ENCODE measurements at regions not wholly inside any gene's neighbourhood (a gene's known extent, or its start where the extent isn't known, plus 50 kb on each side); places are given as distances from the start of the nearest gene placed in this dataset.

DNA sequence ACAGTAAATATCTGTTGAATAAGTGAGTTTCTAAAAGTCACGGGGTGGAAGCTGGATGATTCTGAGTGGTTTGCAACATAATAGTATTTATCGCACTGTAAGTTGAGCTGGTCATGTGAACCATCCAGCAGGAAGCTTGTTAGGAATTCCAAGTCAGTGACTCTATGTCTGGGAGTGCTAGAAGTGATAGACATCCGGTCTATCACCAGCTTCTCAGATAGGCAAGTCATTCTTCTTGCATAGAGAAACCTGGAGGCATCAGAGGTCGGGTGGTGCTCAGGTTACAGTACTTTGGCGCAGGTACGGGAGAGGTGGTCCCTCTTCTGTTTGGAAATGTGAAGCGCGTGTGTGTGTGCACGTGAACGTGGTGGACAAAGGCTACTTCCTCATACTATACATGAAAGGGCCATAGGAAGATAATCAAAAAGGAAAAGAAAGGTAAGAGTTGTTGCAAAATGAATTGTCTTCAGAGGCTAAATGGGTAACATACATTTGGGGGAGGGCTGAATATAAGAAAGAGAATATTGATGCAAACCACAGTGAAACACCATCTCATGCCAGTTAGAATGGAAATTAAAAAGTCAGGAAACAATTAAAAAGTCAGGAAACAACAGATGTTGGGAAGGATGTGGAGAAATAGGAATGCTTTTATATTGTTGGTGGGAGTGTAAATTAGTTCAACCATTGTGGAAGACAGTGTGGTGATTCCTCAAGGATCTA, 299.3 kb upstream of the ZFP64 start:
- Histone ChIP-seq H3K27ac (ENCODE audit: low read depth, low read length, poor library complexity, severe bottlenecking) (no peak overlapping the region), H3K36me3 (ENCODE audit: insufficient read depth, low read length) (no peaks in the 10 kb centered on the region), H4K20me1 (ENCODE audit: insufficient read depth, low read length) (no peaks in the 10 kb centered on the region), H3K4me2 (ENCODE audit: low read length) (no peak overlapping the region), H2AFZ (ENCODE audit: low read length) (no peak overlapping the region), H3K79me2 (ENCODE audit: insufficient read depth, low read depth, low read length) (no peaks in the 10 kb centered on the region), H3K4me3 (ENCODE audit: low read depth, low read length, poor library complexity, severe bottlenecking) (no peak overlapping the region), H3K4me1 (ENCODE audit: insufficient read depth, low read length, poor library complexity, severe bottlenecking) (no peaks in the 10 kb centered on the region), H3K9me3 (ENCODE audit: low read length) (no peaks in the 10 kb centered on the region), H3K9me2 (ENCODE audit: insufficient read depth, low read length) (no peaks in the 10 kb centered on the region)
- ChIA-PET CTCF (ENCODE audit: unreplicated experiment) (no interaction called here), POLR2A (no interaction called here)
- TF ChIP-seq, protein P1, sequence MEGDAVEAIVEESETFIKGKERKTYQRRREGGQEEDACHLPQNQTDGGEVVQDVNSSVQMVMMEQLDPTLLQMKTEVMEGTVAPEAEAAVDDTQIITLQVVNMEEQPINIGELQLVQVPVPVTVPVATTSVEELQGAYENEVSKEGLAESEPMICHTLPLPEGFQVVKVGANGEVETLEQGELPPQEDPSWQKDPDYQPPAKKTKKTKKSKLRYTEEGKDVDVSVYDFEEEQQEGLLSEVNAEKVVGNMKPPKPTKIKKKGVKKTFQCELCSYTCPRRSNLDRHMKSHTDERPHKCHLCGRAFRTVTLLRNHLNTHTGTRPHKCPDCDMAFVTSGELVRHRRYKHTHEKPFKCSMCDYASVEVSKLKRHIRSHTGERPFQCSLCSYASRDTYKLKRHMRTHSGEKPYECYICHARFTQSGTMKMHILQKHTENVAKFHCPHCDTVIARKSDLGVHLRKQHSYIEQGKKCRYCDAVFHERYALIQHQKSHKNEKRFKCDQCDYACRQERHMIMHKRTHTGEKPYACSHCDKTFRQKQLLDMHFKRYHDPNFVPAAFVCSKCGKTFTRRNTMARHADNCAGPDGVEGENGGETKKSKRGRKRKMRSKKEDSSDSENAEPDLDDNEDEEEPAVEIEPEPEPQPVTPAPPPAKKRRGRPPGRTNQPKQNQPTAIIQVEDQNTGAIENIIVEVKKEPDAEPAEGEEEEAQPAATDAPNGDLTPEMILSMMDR (conservative IDR thresholded peaks at IDR 0.05; ENCODE audit: low read length) = no peak
- TF ChIP-seq EZH2phosphoT487 (IDR thresholded peaks at IDR 0.05; ENCODE audit: borderline replicate concordance, low read depth, low read length) = no peak
- intact Hi-C loops (cut with micrococcal nuclease; ENCODE audit: unreplicated experiment) = no loop called here
- no TSS peak for BruUV-seq (replicated peaks)
- DNase-seq (ENCODE audit: low spot score) = no peak

DNA sequence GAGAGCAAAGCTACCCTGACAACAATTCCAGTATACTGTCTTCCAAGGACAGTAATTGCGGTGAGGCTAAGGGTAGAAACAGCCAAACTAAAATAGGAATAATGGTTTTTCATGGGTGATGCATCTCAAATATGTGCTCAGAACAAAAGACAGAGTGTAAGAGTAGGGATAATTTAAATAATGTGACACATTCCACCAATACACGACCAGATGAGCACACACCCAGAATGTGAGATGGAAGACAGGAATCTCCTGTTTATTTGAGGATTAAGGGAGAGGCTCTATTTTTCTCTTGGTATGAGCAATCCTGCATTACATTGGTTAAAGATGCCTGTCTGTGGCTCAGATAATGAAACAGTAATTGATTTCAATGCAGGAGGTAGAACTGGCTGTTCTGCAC, 292.9 kb upstream of the ZFP64 start:
- no peaks in the 10 kb centered on the region for H3K9me2 ChIP-seq (ENCODE audit: insufficient read depth, low read length)
- TF ChIP-seq EZH2phosphoT487 (IDR thresholded peaks at IDR 0.05; ENCODE audit: borderline replicate concordance, low read depth, low read length) = no peak
- TF ChIP-seq, protein P1 (conservative IDR thresholded peaks at IDR 0.05; ENCODE audit: low read length) = no peak
- no peaks in the 10 kb centered on the region for H3K36me3 ChIP-seq (ENCODE audit: insufficient read depth, low read length)
- H3K4me2 ChIP-seq (ENCODE audit: low read length) = no peak overlapping the region
- intact Hi-C loops (cut with micrococcal nuclease; ENCODE audit: unreplicated experiment) = no loop called here
- H3K4me1 ChIP-seq (ENCODE audit: insufficient read depth, low read length, poor library complexity, severe bottlenecking) = no peaks in the 10 kb centered on the region
- H3K79me2 ChIP-seq (ENCODE audit: insufficient read depth, low read depth, low read length) = no peaks in the 10 kb centered on the region
- DNase-seq (ENCODE audit: low spot score) = no peak
- H4K20me1 ChIP-seq (ENCODE audit: insufficient read depth, low read length) = no peaks in the 10 kb centered on the region
- H2AFZ ChIP-seq (ENCODE audit: low read length) = no peak overlapping the region
- no peak overlapping the region for H3K27ac ChIP-seq (ENCODE audit: low read depth, low read length, poor library complexity, severe bottlenecking)
- H3K9me3 ChIP-seq (ENCODE audit: low read length) = no peaks in the 10 kb centered on the region
- BruUV-seq (replicated peaks) = no TSS peak
- ChIA-PET POLR2A (interaction anchor here (0.7 kb wide), 1 partner anchor 8 kb away, joined by 4 read pairs; no protein-coding TSS in a partner anchor), CTCF (ENCODE audit: unreplicated experiment) (no interaction called here)
- no peak overlapping the region for H3K4me3 ChIP-seq (ENCODE audit: low read depth, low read length, poor library complexity, severe bottlenecking)

DNA sequence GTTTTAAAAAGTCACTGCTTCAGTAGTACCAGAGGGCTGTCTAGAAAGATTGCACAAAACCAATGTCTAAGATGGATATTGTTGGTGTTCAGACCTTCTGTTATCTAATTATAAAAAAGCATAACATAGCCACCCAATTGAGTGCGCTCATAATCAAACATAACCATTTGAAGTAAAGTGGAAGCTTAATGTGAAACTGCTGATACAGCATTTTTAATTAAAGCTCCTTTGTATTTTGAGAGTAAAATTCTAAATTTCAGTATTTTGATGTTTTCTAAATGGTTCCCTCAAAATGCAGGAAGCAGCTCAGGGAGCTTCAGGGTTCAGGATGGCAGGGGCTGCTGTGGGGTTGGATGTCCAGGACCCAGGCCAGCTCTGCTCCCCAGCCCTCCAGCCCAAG, 291.8 kb upstream of the ZFP64 start:
- no peaks in the 10 kb centered on the region for H3K9me2 ChIP-seq (ENCODE audit: insufficient read depth, low read length)
- H3K4me1 ChIP-seq (ENCODE audit: insufficient read depth, low read length, poor library complexity, severe bottlenecking) = no peaks in the 10 kb centered on the region
- BruUV-seq (replicated peaks) = no TSS peak
- CTCF ChIA-PET (ENCODE audit: unreplicated experiment) = no interaction called here
- no peak overlapping the region for H3K27ac ChIP-seq (ENCODE audit: low read depth, low read length, poor library complexity, severe bottlenecking)
- H4K20me1 ChIP-seq (ENCODE audit: insufficient read depth, low read length) = no peaks in the 10 kb centered on the region
- H3K9me3 ChIP-seq (ENCODE audit: low read length) = no peaks in the 10 kb centered on the region
- H3K36me3 ChIP-seq (ENCODE audit: insufficient read depth, low read length) = no peaks in the 10 kb centered on the region
- TF ChIP-seq, protein P1 (conservative IDR thresholded peaks at IDR 0.05; ENCODE audit: low read length) = no peak
- TF ChIP-seq EZH2phosphoT487 (IDR thresholded peaks at IDR 0.05; ENCODE audit: borderline replicate concordance, low read depth, low read length) = no peak
- POLR2A ChIA-PET = interaction anchor here (0.7 kb wide), 1 partner anchor 263 kb away, joined by 7 read pairs; no protein-coding TSS in a partner anchor
- H3K79me2 ChIP-seq (ENCODE audit: insufficient read depth, low read depth, low read length) = no peaks in the 10 kb centered on the region
- no peak overlapping the region for H2AFZ ChIP-seq (ENCODE audit: low read length)
- H3K4me3 ChIP-seq (ENCODE audit: low read depth, low read length, poor library complexity, severe bottlenecking) = no peak overlapping the region
- DNase-seq (ENCODE audit: low spot score) = no peak
- intact Hi-C loops (cut with micrococcal nuclease; ENCODE audit: unreplicated experiment) = no loop called here
- no peak overlapping the region for H3K4me2 ChIP-seq (ENCODE audit: low read length)
